H1 (cell line): ENCODE measurements at regions not wholly inside any gene's neighbourhood (a gene's known extent, or its start where the extent isn't known, plus 50 kb on each side); places are given as distances from the start of the nearest gene placed in this dataset.

ENCODE experiments used
- CTCF ChIA-PET: fragments of 300-600 bp; sonication (Branson Sonifier 250); formaldehyde crosslinking; loops from one replicate; lab custom pipeline; 2021; ENCODE audit not compliant: partially characterized antibody; lab: Charles Lee
- POLR2A ChIA-PET: fragments of 300-600 bp; sonication (Branson Sonifier 250); formaldehyde crosslinking; loops from one replicate; lab custom pipeline; 2021; ENCODE audit warnings: inconsistent platforms; ENCODE audit not compliant: partially characterized antibody; lab: Charles Lee
- DNase-seq, 2 experiments: peaks; one replicate each; pipeline versions ENCODE4 v3.0.0 to v3.0.0-alpha.2; 2010 to 2022; ENCODE audit warnings: low spot score in 2 of 2, low read depth in 1 of 2, mixed read lengths in 1 of 2
- FAIRE-seq: peaks from 2 replicates; lab custom pipeline; 2011; peaks lifted over from hg19 to GRCh38; lab: Jason Lieb, UNC
- H2AFZ ChIP-seq: 2 replicates; pipeline ENCODE4 v1.8.1; 2012; ENCODE audit warnings: low read length, inconsistent platforms
- H2AK5ac ChIP-seq: 2 replicates; pipeline ENCODE4 v1.6.1; 2013; ENCODE audit warnings: low read depth, low read length
- H2BK120ac ChIP-seq: replicated peaks from 2 replicates; pipeline ENCODE3; 2013; ENCODE audit warnings: low read depth, low read length, inconsistent platforms
- H2BK12ac ChIP-seq: 2 replicates; pipeline ENCODE4 v1.6.1; 2013; ENCODE audit warnings: low read depth, low read length
- H2BK15ac ChIP-seq: 2 replicates; pipeline ENCODE4 v1.6.1; 2013; ENCODE audit warnings: low read length
- H2BK20ac ChIP-seq: 2 replicates; pipeline ENCODE4 v1.6.1; 2013; ENCODE audit warnings: low read length
- H2BK5ac ChIP-seq: 2 replicates; pipeline ENCODE4 v1.6.1; 2013; ENCODE audit warnings: low read depth, low read length
- H3K14ac ChIP-seq: 2 replicates; pipeline ENCODE4 v1.6.1; 2013; ENCODE audit warnings: inconsistent platforms; ENCODE audit not compliant: insufficient read length
- H3K18ac ChIP-seq: 2 replicates; pipeline ENCODE4 v1.6.1; 2013; ENCODE audit warnings: low read length; ENCODE audit errors: extremely low read depth
- H3K23ac ChIP-seq: 2 replicates; pipeline ENCODE4 v1.6.1; 2013; ENCODE audit warnings: inconsistent platforms; ENCODE audit not compliant: insufficient read length
- H3K23me2 ChIP-seq: 2 replicates; pipeline ENCODE4 v1.6.1; 2013; ENCODE audit warnings: low read depth, low read length
- H3K27ac ChIP-seq: 2 replicates; pipeline ENCODE4 v1.6.1; 2011; ENCODE audit warnings: low read depth, low read length, inconsistent platforms
- H3K27me3 ChIP-seq, 4 experiments: replicated peaks in 1 of 4; 1 replicate in 1 of 4; 2 replicates in 3 of 4; pipeline versions ENCODE4 v1.6.1 to v1.8.1; 2011 to 2013; ENCODE audit warnings: low read length in 3 of 4, mild to moderate bottlenecking in 3 of 4, inconsistent platforms in 2 of 4, mixed read lengths in 2 of 4, moderate library complexity in 1 of 4; ENCODE audit not compliant: control insufficient read depth in 3 of 4, insufficient read depth in 3 of 4; ENCODE audit errors: extremely low read depth in 1 of 4
- H3K36me3 ChIP-seq, 4 experiments: 2 replicates each; pipeline versions ENCODE4 v1.6.1 to v1.8.1; 2011 to 2013; ENCODE audit warnings: mild to moderate bottlenecking in 4 of 4, low read length in 3 of 4, moderate library complexity in 2 of 4, control low read depth in 1 of 4, inconsistent platforms in 1 of 4; ENCODE audit not compliant: insufficient read depth in 4 of 4, control insufficient read depth in 2 of 4
- H3K4ac ChIP-seq: replicated peaks from 2 replicates; pipeline ENCODE3; 2013; ENCODE audit warnings: low read length, low read depth, mixed read lengths, inconsistent platforms; ENCODE audit not compliant: insufficient read length
- H3K4me1 ChIP-seq, 4 experiments: replicated peaks in 1 of 4; 1 replicate in 1 of 4; 2 replicates in 3 of 4; pipeline versions ENCODE4 v1.6.1 to v1.8.1; 2011 to 2013; ENCODE audit warnings: low read length in 3 of 4, inconsistent platforms in 2 of 4, mixed read lengths in 1 of 4; ENCODE audit not compliant: insufficient read depth in 4 of 4, control insufficient read depth in 3 of 4
- H3K4me2 ChIP-seq, 2 experiments: 2 replicates each; pipeline versions ENCODE4 v1.6.1 to v1.8.1; 2011 to 2013; ENCODE audit warnings: low read depth in 2 of 2, low read length in 2 of 2, control low read depth in 1 of 2, inconsistent platforms in 1 of 2, mild to moderate bottlenecking in 1 of 2; ENCODE audit not compliant: insufficient read depth in 1 of 2
- H3K4me3 ChIP-seq, 4 experiments: fragments of 200-600, 300-600 bp in 1 of 4; sonication (generic), shearing (Covaris generic), sonication (Bioruptor Twin) in 1 of 4; 2 replicates each; pipeline versions ENCODE4 v1.5.1 to v1.8.1; 2011 to 2016; ENCODE audit warnings: low read length in 4 of 4, low read depth in 3 of 4, control low read depth in 2 of 4, inconsistent platforms in 2 of 4, mild to moderate bottlenecking in 2 of 4, mixed read lengths in 1 of 4, moderate library complexity in 1 of 4; ENCODE audit not compliant: insufficient read depth in 2 of 4; ENCODE audit errors: extremely low read depth in 1 of 4
- H3K56ac ChIP-seq: replicated peaks from 2 replicates; pipeline ENCODE3; 2013; ENCODE audit warnings: low read depth, mild to moderate bottlenecking, mixed read lengths, low read length, inconsistent platforms; ENCODE audit not compliant: insufficient read length
- H3K79me1 ChIP-seq: 2 replicates; pipeline ENCODE4 v1.6.1; 2013; ENCODE audit warnings: low read depth, low read length, control low read depth
- H3K79me2 ChIP-seq, 2 experiments: 2 replicates each; pipeline versions ENCODE4 v1.6.1 to v1.8.1; 2012 to 2013; ENCODE audit warnings: low read length in 2 of 2, mild to moderate bottlenecking in 2 of 2, inconsistent platforms in 1 of 2; ENCODE audit not compliant: insufficient read depth in 2 of 2, control insufficient read depth in 1 of 2
- H3K9ac ChIP-seq, 4 experiments: replicated peaks in 1 of 4; 1 replicate in 1 of 4; 2 replicates in 3 of 4; pipeline versions ENCODE4 v1.6.1 to v1.8.1; 2011 to 2013; ENCODE audit warnings: low read depth in 3 of 4, low read length in 3 of 4, control low read depth in 2 of 4, mild to moderate bottlenecking in 2 of 4, moderate library complexity in 2 of 4, inconsistent platforms in 1 of 4; ENCODE audit errors: extremely low read depth in 1 of 4
- H3K9me3 ChIP-seq, 2 experiments: 2 replicates each; pipeline versions ENCODE4 v1.6.1 to v1.8.1; 2012 to 2013; ENCODE audit warnings: mild to moderate bottlenecking in 2 of 2, moderate library complexity in 2 of 2, control low read depth in 1 of 2, inconsistent platforms in 1 of 2, low read depth in 1 of 2, low read length in 1 of 2, mixed read lengths in 1 of 2; ENCODE audit not compliant: insufficient read depth in 2 of 2
- H4K20me1 ChIP-seq, 2 experiments: replicated peaks in 1 of 2; 2 replicates each; pipeline versions ENCODE3 to v1.8.1; 2011 to 2013; ENCODE audit warnings: inconsistent platforms in 2 of 2, low read length in 2 of 2, mild to moderate bottlenecking in 1 of 2; ENCODE audit not compliant: insufficient read depth in 2 of 2, control insufficient read depth in 1 of 2
- H4K5ac ChIP-seq: 2 replicates; pipeline ENCODE4 v1.6.1; 2013; ENCODE audit warnings: low read length, low read depth, mixed read lengths, inconsistent platforms; ENCODE audit not compliant: insufficient read length
- H4K8ac ChIP-seq: 2 replicates; pipeline ENCODE4 v1.8.0; 2013; ENCODE audit warnings: mild to moderate bottlenecking, moderate library complexity, low read length, inconsistent platforms; ENCODE audit not compliant: insufficient read depth; ENCODE audit errors: extremely low read depth
- H4K91ac ChIP-seq: replicated peaks from 2 replicates; pipeline ENCODE3; 2013; ENCODE audit warnings: low read length, mixed read lengths, inconsistent platforms; ENCODE audit not compliant: insufficient read length
- BRCA1 ChIP-seq: IDR thresholded peaks from 2 replicates; pipeline ENCODE4 v1.6.1; 2012; ENCODE audit warnings: low read depth, low read length, improper control_type of control experiment
- CBX5 ChIP-seq: fragments of 300-800, 300-1000 bp; sonication (generic); IDR thresholded peaks from 2 replicates; pipeline ENCODE4 v1.7.1; 2016; ENCODE audit warnings: antibody characterized with exemption, low read length, low read depth
- CHD2 ChIP-seq: IDR thresholded peaks from 2 replicates; pipeline ENCODE4 v1.6.1; 2012; ENCODE audit warnings: low read length, improper control_type of control experiment
- HDAC6 ChIP-seq: IDR thresholded peaks from one replicate; pipeline ENCODE4 v1.7.1; 2012; ENCODE audit warnings: low read depth, mild to moderate bottlenecking, inconsistent platforms, low read length, moderate library complexity
- MAFK ChIP-seq: IDR thresholded peaks from 2 replicates; pipeline ENCODE4 v1.6.1; 2012; ENCODE audit warnings: low read depth, mild to moderate bottlenecking, improper control_type of control experiment, low read length
- NANOG ChIP-seq: IDR thresholded peaks from 2 replicates; pipeline ENCODE4 v1.6.1; 2011; ENCODE audit warnings: low read length, low read depth, mild to moderate bottlenecking, inconsistent platforms; ENCODE audit not compliant: insufficient read depth, poor library complexity, severe bottlenecking
- POLR2A ChIP-seq, 2 experiments: IDR thresholded peaks; 1 replicate in 1 of 2; 2 replicates in 1 of 2; pipeline ENCODE4 v1.6.1; 2011; ENCODE audit warnings: low read depth in 2 of 2, low read length in 2 of 2, mild to moderate bottlenecking in 2 of 2; ENCODE audit errors: control extremely low read depth in 1 of 2
- SIRT6 ChIP-seq: IDR thresholded peaks from one replicate; pipeline ENCODE4 v1.7.1; 2012; ENCODE audit warnings: low read length, inconsistent platforms
- SP2 ChIP-seq: IDR thresholded peaks from 2 replicates; pipeline ENCODE4 v1.6.1; 2012; ENCODE audit warnings: mild to moderate bottlenecking, low read length, inconsistent platforms
- SP4 ChIP-seq: IDR thresholded peaks from 2 replicates; pipeline ENCODE4 v1.6.1; 2012; ENCODE audit warnings: low read length, inconsistent platforms
- WGBS, 2 experiments: shearing (Covaris generic) in 1 of 2; methylation state at CpG; one replicate each; pipeline versions ENCODE4 v1.1.6 to v1.1.7; 2013 to 2015; ENCODE audit warnings: low lambda C conversion rate in 2 of 2, mixed read lengths in 2 of 2, inconsistent platforms in 1 of 2, low coverage in 1 of 2, missing lambda C conversion rate in 1 of 2; ENCODE audit not compliant: insufficient replicate concordance in 2 of 2, insufficient coverage in 1 of 2, insufficient read length in 1 of 2; ENCODE audit errors: extremely low coverage in 1 of 2, missing lambda C conversion rate in 1 of 2; 5-methylcytosine and 5-hydroxymethylcytosine counted together
- TF ChIP-seq, protein P1 (sequence below), 3 experiments: IDR thresholded peaks; 1 replicate in 2 of 3; 2 replicates in 1 of 3; pipeline versions ENCODE4 v1.5.1 to v1.6.1; 2011; ENCODE audit warnings: low read length in 3 of 3, mild to moderate bottlenecking in 3 of 3, inconsistent platforms in 2 of 3, low read depth in 1 of 3, moderate library complexity in 1 of 3; ENCODE audit not compliant: insufficient read depth in 1 of 3; ENCODE audit errors: control extremely low read depth in 1 of 3
- TF ChIP-seq, protein P2 (sequence below): IDR thresholded peaks from 2 replicates; pipeline ENCODE4 v1.6.1; 2012; ENCODE audit warnings: low read length, inconsistent platforms

DNA sequence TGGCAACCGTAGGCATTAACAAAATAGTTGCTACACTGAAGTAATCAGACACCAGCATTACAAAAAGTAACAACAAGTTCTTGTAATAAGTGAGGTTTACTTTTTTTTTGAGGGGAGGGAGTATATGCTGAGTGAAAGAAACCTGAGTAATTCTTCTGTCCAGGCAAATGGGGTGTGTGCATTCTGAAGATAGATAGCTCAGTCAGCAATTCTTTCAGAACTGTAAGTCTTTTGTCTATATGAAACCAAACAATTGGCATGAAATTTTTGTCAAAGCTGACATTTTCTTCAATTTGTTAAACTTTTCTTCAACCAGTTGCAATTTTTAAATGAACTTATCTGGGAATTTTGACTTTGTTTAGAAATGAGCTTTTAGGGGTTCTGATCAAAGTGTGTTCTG, 208.1 kb upstream of the THSD7B start:
- Histone ChIP-seq H2AFZ (no peak overlapping the region), H3K36me3 (no peaks in the 10 kb centered on the region), H3K23ac (no peak overlapping the region), H3K79me1 (no peaks in the 10 kb centered on the region), H3K9me3 (no peaks in the 10 kb centered on the region), H3K4me1 (peaks cover 0 to 8% (median 4%) of the 10 kb centered on the region in 4 experiments; a peak in 3 of 7 replicates), H4K91ac (no peak overlapping the region), H3K79me2 (no peaks in the 10 kb centered on the region), H2BK5ac (no peak overlapping the region), H3K27me3 (no peaks in the 10 kb centered on the region), H3K56ac (no peak overlapping the region), H2BK20ac (no peak overlapping the region), H3K9ac (no peak overlapping the region), H2BK120ac (no peak overlapping the region), H2AK5ac (no peak overlapping the region), H2BK15ac (no peak overlapping the region), H2BK12ac (no peak overlapping the region), H3K14ac (no peak overlapping the region), H3K4ac (no peak overlapping the region), H4K20me1 (no peaks in the 10 kb centered on the region), H3K27ac (no peak overlapping the region), H4K5ac (no peak overlapping the region), H3K23me2 (no peaks in the 10 kb centered on the region), H3K4me2 (no peak overlapping the region), H3K18ac (no peak overlapping the region), H3K4me3 (no peak overlapping the region), H4K8ac (no peak overlapping the region)
- FAIRE-seq (no peak), DNase-seq (no peak)
- ChIA-PET CTCF (interaction anchor here (0.6 kb wide), 1 partner anchor 17 kb away, joined by 4 read pairs; no protein-coding TSS in a partner anchor), POLR2A (no interaction called here)
- WGBS, 2 experiments: 95% methylated on average over 1 of the region's 1 CpG; no CpG with 5 or more reads in 1 of the 2 experiments
- TF ChIP-seq CHD2: no peak
- TF ChIP-seq NANOG: no peak
- TF ChIP-seq, protein P1, sequence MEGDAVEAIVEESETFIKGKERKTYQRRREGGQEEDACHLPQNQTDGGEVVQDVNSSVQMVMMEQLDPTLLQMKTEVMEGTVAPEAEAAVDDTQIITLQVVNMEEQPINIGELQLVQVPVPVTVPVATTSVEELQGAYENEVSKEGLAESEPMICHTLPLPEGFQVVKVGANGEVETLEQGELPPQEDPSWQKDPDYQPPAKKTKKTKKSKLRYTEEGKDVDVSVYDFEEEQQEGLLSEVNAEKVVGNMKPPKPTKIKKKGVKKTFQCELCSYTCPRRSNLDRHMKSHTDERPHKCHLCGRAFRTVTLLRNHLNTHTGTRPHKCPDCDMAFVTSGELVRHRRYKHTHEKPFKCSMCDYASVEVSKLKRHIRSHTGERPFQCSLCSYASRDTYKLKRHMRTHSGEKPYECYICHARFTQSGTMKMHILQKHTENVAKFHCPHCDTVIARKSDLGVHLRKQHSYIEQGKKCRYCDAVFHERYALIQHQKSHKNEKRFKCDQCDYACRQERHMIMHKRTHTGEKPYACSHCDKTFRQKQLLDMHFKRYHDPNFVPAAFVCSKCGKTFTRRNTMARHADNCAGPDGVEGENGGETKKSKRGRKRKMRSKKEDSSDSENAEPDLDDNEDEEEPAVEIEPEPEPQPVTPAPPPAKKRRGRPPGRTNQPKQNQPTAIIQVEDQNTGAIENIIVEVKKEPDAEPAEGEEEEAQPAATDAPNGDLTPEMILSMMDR (IDR thresholded peaks at IDR 0.05; ENCODE audit: control extremely low read depth in 1 of 3, insufficient read depth in 1 of 3, low read depth in 1 of 3, low read length in 3 of 3): no peak
- no peak for TF ChIP-seq CBX5
- TF ChIP-seq, protein P2, sequence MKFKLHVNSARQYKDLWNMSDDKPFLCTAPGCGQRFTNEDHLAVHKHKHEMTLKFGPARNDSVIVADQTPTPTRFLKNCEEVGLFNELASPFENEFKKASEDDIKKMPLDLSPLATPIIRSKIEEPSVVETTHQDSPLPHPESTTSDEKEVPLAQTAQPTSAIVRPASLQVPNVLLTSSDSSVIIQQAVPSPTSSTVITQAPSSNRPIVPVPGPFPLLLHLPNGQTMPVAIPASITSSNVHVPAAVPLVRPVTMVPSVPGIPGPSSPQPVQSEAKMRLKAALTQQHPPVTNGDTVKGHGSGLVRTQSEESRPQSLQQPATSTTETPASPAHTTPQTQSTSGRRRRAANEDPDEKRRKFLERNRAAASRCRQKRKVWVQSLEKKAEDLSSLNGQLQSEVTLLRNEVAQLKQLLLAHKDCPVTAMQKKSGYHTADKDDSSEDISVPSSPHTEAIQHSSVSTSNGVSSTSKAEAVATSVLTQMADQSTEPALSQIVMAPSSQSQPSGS: no peak
- TF ChIP-seq SP2: no peak
- no peak for TF ChIP-seq POLR2A (IDR thresholded peaks at IDR 0.05; ENCODE audit: control extremely low read depth in 1 of 2, low read depth in 2 of 2, low read length in 2 of 2)
- no peak for TF ChIP-seq BRCA1
- no peak for TF ChIP-seq SIRT6
- no peak for TF ChIP-seq MAFK
- TF ChIP-seq SP4: no peak
- TF ChIP-seq HDAC6: no peak
